ENCODE measurements at regions not wholly inside any gene's neighbourhood (a gene's known extent, or its start where the extent isn't known, plus 50 kb on each side); places are given as distances from the start of the nearest gene placed in this dataset.
"Not testable (repeated sequence)": the region's sequence is repeated elsewhere in the genome, so short reads cannot be mapped to it uniquely, and the experiment has no call there.

DNA sequence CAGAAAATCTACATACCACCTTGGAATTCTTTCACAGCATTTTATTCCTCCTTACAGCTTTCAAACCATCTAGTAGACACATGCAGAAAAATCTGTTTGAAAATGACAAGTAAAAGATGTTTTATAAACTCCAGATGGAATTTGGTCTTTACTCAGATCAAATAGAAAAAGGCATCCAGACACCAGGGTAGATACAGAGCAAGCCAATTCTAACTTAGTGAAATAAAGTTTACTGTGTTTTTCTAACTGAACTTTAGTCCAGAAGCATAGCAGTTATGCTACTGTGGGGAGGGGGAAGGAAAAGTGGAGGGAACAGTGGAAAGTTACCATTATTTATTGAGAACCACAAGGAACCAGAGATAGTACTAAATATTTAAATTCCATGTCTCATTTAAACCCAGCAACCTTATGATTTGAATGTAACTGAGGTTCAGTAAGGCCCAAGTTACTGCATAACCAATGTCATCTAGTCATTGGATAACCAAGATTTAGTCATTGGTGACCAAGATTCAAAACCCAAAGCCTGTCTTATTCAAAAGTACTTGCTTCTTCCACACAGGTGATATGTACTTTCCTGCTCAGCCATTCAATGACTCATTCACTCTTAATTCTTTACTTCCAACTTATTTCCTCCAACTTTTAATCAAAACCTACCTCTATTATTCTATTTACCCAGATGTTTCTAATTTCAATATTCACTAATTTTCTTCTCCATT lies 57.7 kb downstream of the RAD51AP2 start:
- no peaks in the 10 kb centered on the region for H3K9me3 ChIP-seq
- no peak for DNase-seq (ENCODE audit: low spot score)
- no peak overlapping the region for H3K4me3 ChIP-seq
- no peak for TF ChIP-seq CTCF (IDR thresholded peaks at IDR 0.05)
- H3K36me3 ChIP-seq: no peaks in the 10 kb centered on the region
- no peaks in the 10 kb centered on the region for H3K27me3 ChIP-seq
- H3K4me1 ChIP-seq: no peaks in the 10 kb centered on the region
- no peak overlapping the region for H3K27ac ChIP-seq

DNA sequence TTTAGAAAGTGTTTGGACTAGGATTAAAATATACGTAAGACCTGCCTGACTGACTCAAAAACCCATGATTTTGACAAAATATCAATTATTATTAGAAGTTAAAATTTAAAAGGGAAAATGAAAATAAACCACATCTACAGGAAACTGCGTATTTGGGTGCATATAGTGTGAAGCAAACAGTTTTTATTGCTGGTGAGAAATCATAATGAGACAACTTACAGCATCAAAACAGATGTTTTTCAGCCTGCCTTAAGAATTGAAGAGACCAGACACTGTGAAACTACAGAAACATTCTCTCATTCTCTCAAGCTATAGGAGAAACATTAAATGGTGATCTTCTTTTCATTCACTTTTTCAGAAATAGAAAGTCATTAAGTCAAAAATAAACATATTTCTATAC lies 62.9 kb downstream of the RAD51AP2 start:
- H3K4me3 ChIP-seq: no peak overlapping the region
- H3K27ac ChIP-seq: no peak overlapping the region
- DNase-seq (ENCODE audit: low spot score): no peak
- H3K4me1 ChIP-seq: no peaks in the 10 kb centered on the region
- no peaks in the 10 kb centered on the region for H3K9me3 ChIP-seq
- H3K27me3 ChIP-seq: no peaks in the 10 kb centered on the region
- H3K36me3 ChIP-seq: no peaks in the 10 kb centered on the region
- TF ChIP-seq CTCF (IDR thresholded peaks at IDR 0.05): no peak

- not testable (repeated sequence) for H3K27me3 ChIP-seq; H3K9me3 ChIP-seq; H3K4me1 ChIP-seq; H3K27ac ChIP-seq; DNase-seq (ENCODE audit: low spot score); H3K4me3 ChIP-seq; H3K36me3 ChIP-seq
Measured at GRCh38 chr2:17446191-17446590, 72.0 kb downstream of the RAD51AP2 start.

- no peak for DNase-seq (ENCODE audit: low spot score)
- Histone ChIP-seq H3K4me3 (no peak overlapping the region), H3K36me3 (no peaks in the 10 kb centered on the region), H3K9me3 (no peaks in the 10 kb centered on the region), H3K4me1 (no peaks in the 10 kb centered on the region), H3K27me3 (no peaks in the 10 kb centered on the region), H3K27ac (no peak overlapping the region)
- no peak for TF ChIP-seq CTCF (IDR thresholded peaks at IDR 0.05)
Measured at GRCh38 chr2:17445744-17446143, 72.5 kb downstream of the RAD51AP2 start.

GRCh38 chr2:17442334-17442733 lies 75.9 kb downstream of the RAD51AP2 start:
- no peak for DNase-seq (ENCODE audit: low spot score)
- no peak overlapping the region for H3K4me3 ChIP-seq
- no peaks in the 10 kb centered on the region for H3K4me1 ChIP-seq
- no peaks in the 10 kb centered on the region for H3K9me3 ChIP-seq
- H3K36me3 ChIP-seq: no peaks in the 10 kb centered on the region
- no peaks in the 10 kb centered on the region for H3K27me3 ChIP-seq
- H3K27ac ChIP-seq: no peak overlapping the region
- no peak for TF ChIP-seq CTCF (IDR thresholded peaks at IDR 0.05)

DNA sequence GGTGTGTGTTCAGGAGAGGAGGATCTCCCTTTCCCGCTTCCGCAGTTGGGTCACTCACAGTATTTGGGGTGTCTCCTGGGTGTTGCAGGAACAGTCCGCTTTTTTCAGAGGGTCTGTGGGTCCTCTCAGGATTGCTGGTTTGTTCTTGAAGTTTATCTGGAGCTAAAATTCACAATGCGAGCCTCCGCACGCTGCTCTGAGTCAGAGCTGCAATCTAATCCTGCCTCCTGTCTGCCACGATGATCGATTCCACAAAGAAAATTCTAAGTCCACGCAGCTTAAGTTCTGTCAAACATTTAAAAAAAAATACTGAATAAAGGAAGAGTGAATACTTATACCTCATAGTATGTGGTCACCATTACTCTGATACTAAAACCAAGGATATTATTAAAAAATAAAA lies 76.5 kb downstream of the RAD51AP2 start:
- Histone ChIP-seq H3K27me3 (no peaks in the 10 kb centered on the region), H3K4me3 (no peak overlapping the region), H3K4me1 (no peaks in the 10 kb centered on the region), H3K27ac (no peak overlapping the region), H3K9me3 (no peaks in the 10 kb centered on the region), H3K36me3 (no peaks in the 10 kb centered on the region)
- TF ChIP-seq CTCF (IDR thresholded peaks at IDR 0.05): no peak
- no peak for DNase-seq (ENCODE audit: low spot score)

Measured in right atrium auricular region (tissue), 2 donors.